Thyroid gland (tissue), 4 donors: ENCODE measurements at regions not wholly inside any gene's neighbourhood (a gene's known extent, or its start where the extent isn't known, plus 50 kb on each side); places are given as distances from the start of the nearest gene placed in this dataset.
"Not testable (repeated sequence)": the region's sequence is repeated elsewhere in the genome, so short reads cannot be mapped to it uniquely, and the experiment has no call there.

Experiments
- DNase-seq, 2 donors: peaks; one replicate each; pipeline ENCODE4 v3.0.0-alpha.2; 2019
- H3K27ac ChIP-seq, 3 donors: fragments of 200-600 bp; sonication (generic); 1 replicate in 2 of 3; 2 replicates in 1 of 3; pipeline ENCODE4 v1.5.1; 2016 to 2019; ENCODE audit warnings: mild to moderate bottlenecking in 1 of 3, moderate library complexity in 1 of 3
- H3K27me3 ChIP-seq: fragments of 200-600 bp; sonication (generic); one replicate; pipeline ENCODE4 v1.5.1; 2019
- H3K36me3 ChIP-seq, 2 donors: fragments of 200-600 bp; sonication (generic); one replicate each; pipeline ENCODE4 v1.5.1; 2016 to 2019
- H3K4me1 ChIP-seq, 2 donors: fragments of 200-600 bp; sonication (generic); one replicate each; pipeline ENCODE4 v1.5.1; 2017 to 2019
- H3K4me3 ChIP-seq, 3 donors: fragments of 200-600 bp; sonication (generic); replicated peaks in 1 of 3; 1 replicate in 2 of 3; 2 replicates in 1 of 3; pipeline ENCODE4 v1.5.1; 2016; ENCODE audit warnings: mild to moderate bottlenecking in 1 of 3
- H3K9me3 ChIP-seq: fragments of 200-600 bp; sonication (generic); one replicate; pipeline ENCODE4 v1.5.1; 2017
- CTCF ChIP-seq, 6 experiments: fragments of 200-600 bp in 3 of 6; fragments of 450-650 bp in 3 of 6; sonication (generic) in 3 of 6; IDR thresholded peaks; one replicate each; pipeline ENCODE4 v1.5.1; 2016 to 2019; ENCODE audit warnings: antibody characterized with exemption in 6 of 6, mild to moderate bottlenecking in 2 of 6, inconsistent platforms in 1 of 6, moderate library complexity in 1 of 6
- POLR2A ChIP-seq, 2 donors: fragments of 450-650 bp; IDR thresholded peaks; one replicate each; pipeline ENCODE4 v1.6.1; 2017; ENCODE audit warnings: antibody characterized with exemption in 2 of 2, mild to moderate bottlenecking in 2 of 2, moderate library complexity in 1 of 2
- WGBS, 2 donors: methylation state at CpG; one replicate each; pipeline ENCODE4 v1.1.5; 2017; 5-methylcytosine and 5-hydroxymethylcytosine counted together
- intact Hi-C: fragments of 100-400 bp; cut with DNase I; formaldehyde crosslinking; loops from one replicate; pipeline ENCODE4 v1.15.1; 2023

GRCh38 chr11:109961261-109961660 is 131.9 kb upstream of the ZC3H12C start:
- TF ChIP-seq POLR2A (IDR thresholded peaks at IDR 0.05) (no peak), CTCF (IDR thresholded peaks at IDR 0.05) (no peak)
- no peak overlapping the region for H3K4me3 ChIP-seq
- no peaks in the 10 kb centered on the region for H3K36me3 ChIP-seq
- WGBS, 2 donors: 96% methylated on average over 2 of the region's 2 CpGs
- no peaks in the 10 kb centered on the region for H3K4me1 ChIP-seq
- no peaks in the 10 kb centered on the region for H3K9me3 ChIP-seq
- intact Hi-C loops: no loop called here
- DNase-seq: no peak
- H3K27ac ChIP-seq: no peak overlapping the region
- H3K27me3 ChIP-seq: no peaks in the 10 kb centered on the region

GRCh38 chr11:109963101-109963500 is 130.1 kb upstream of the ZC3H12C start:
- intact Hi-C loops: no loop called here
- Histone ChIP-seq H3K27me3 (no peaks in the 10 kb centered on the region), H3K4me1 (no peaks in the 10 kb centered on the region), H3K9me3 (no peaks in the 10 kb centered on the region), H3K4me3 (no peak overlapping the region), H3K27ac (no peak overlapping the region), H3K36me3 (no peaks in the 10 kb centered on the region)
- 91 to 96% methylated on average over 1 of the region's 1 CpG for WGBS, 2 donors
- DNase-seq: no peak
- no peak for TF ChIP-seq POLR2A (IDR thresholded peaks at IDR 0.05)
- no peak for TF ChIP-seq CTCF (IDR thresholded peaks at IDR 0.05)

GRCh38 chr11:109964487-109964886 is 128.7 kb upstream of the ZC3H12C start:
- TF ChIP-seq POLR2A (IDR thresholded peaks at IDR 0.05): no peak
- no peak for TF ChIP-seq CTCF (IDR thresholded peaks at IDR 0.05)
- no peak for DNase-seq
- H3K27me3 ChIP-seq: no peaks in the 10 kb centered on the region
- intact Hi-C loops: no loop called here
- H3K4me1 ChIP-seq: no peaks in the 10 kb centered on the region
- no peak overlapping the region for H3K27ac ChIP-seq
- 94 to 100% methylated on average over 2 of the region's 2 CpGs for WGBS, 2 donors
- H3K4me3 ChIP-seq: no peak overlapping the region
- no peaks in the 10 kb centered on the region for H3K9me3 ChIP-seq
- H3K36me3 ChIP-seq: no peaks in the 10 kb centered on the region

GRCh38 chr11:109965445-109965844 is 127.7 kb upstream of the ZC3H12C start:
- WGBS, 2 donors: 100% methylated on average over 1 of the region's 1 CpG
- DNase-seq, H3K27ac ChIP-seq, H3K4me1 ChIP-seq, intact Hi-C loops, H3K4me3 ChIP-seq, H3K27me3 ChIP-seq, H3K9me3 ChIP-seq, H3K36me3 ChIP-seq: not testable (repeated sequence)

GRCh38 chr11:109965926-109966325 is 127.3 kb upstream of the ZC3H12C start:
- H3K4me3 ChIP-seq, H3K4me1 ChIP-seq, H3K36me3 ChIP-seq, DNase-seq, intact Hi-C loops, H3K27ac ChIP-seq, H3K9me3 ChIP-seq, H3K27me3 ChIP-seq: not testable (repeated sequence)
- 88 to 97% methylated on average over 2 of the region's 2 CpGs for WGBS, 2 donors

- H3K27ac ChIP-seq, H3K9me3 ChIP-seq, intact Hi-C loops, H3K27me3 ChIP-seq, DNase-seq, H3K4me3 ChIP-seq, H3K36me3 ChIP-seq: not testable (repeated sequence)
- WGBS, 2 donors: 85 to 88% methylated on average over 1 of the region's 1 CpG
- H3K4me1 ChIP-seq: peaks cover 7 to 16% of the 10 kb centered on the region in 2 donors
These were observed 126.1 kb upstream of the ZC3H12C start for GRCh38 chr11:109967136-109967535.

GRCh38 chr11:109968299-109968698 is 124.9 kb upstream of the ZC3H12C start:
- H3K4me3 ChIP-seq: no peak overlapping the region
- intact Hi-C loops: no loop called here
- no peak overlapping the region for H3K27ac ChIP-seq
- no peak for TF ChIP-seq POLR2A (IDR thresholded peaks at IDR 0.05)
- TF ChIP-seq CTCF (IDR thresholded peaks at IDR 0.05): no peak
- no peaks in the 10 kb centered on the region for H3K27me3 ChIP-seq
- H3K4me1 ChIP-seq: peaks cover 7 to 22% of the 10 kb centered on the region in 2 donors
- no peaks in the 10 kb centered on the region for H3K9me3 ChIP-seq
- no peaks in the 10 kb centered on the region for H3K36me3 ChIP-seq
- no peak for DNase-seq
- 90 to 93% methylated on average over 3 of the region's 3 CpGs for WGBS, 2 donors
